ENCODE measurements at regions not wholly inside any gene's neighbourhood (a gene's known extent, or its start where the extent isn't known, plus 50 kb on each side); places are given as distances from the start of the nearest gene placed in this dataset.
"Not testable (repeated sequence)": the region's sequence is repeated elsewhere in the genome, so short reads cannot be mapped to it uniquely, and the experiment has no call there.

- no peak for DNase-seq
Observed at GRCh38 chr18:62629031-62629430, 86.3 kb upstream of the PHLPP1 start.

GRCh38 chr18:62631173-62631572 is 84.2 kb upstream of the PHLPP1 start:
- DNase-seq, result no peak

GRCh38 chr18:62632788-62633455 is 82.4 kb upstream of the PHLPP1 start:
- no peak for DNase-seq

GRCh38 chr18:62634458-62634857 is 80.9 kb upstream of the PHLPP1 start:
- DNase-seq, result no peak

- no peak for DNase-seq
Observed at GRCh38 chr18:62634979-62635630, 80.2 kb upstream of the PHLPP1 start.

DNA sequence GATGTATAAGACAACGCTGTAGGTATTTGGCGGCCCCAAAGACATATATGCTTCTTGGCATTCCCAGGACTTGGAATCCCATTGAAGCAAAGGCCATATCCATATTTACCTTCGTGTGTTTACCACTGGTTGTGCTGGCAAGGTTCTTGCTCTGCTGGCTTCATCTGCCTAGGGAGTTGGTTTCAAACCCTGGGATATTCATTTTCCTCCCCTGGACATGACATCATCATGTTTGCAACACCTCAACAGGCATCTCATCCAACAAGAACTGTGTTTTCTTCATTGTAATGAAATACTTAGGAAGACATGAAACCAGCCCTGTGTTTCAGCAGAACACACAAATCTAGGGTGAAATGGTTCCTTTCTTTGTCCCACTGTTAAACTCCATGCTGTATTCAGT is 77.9 kb upstream of the PHLPP1 start:
- no peak for DNase-seq

DNA sequence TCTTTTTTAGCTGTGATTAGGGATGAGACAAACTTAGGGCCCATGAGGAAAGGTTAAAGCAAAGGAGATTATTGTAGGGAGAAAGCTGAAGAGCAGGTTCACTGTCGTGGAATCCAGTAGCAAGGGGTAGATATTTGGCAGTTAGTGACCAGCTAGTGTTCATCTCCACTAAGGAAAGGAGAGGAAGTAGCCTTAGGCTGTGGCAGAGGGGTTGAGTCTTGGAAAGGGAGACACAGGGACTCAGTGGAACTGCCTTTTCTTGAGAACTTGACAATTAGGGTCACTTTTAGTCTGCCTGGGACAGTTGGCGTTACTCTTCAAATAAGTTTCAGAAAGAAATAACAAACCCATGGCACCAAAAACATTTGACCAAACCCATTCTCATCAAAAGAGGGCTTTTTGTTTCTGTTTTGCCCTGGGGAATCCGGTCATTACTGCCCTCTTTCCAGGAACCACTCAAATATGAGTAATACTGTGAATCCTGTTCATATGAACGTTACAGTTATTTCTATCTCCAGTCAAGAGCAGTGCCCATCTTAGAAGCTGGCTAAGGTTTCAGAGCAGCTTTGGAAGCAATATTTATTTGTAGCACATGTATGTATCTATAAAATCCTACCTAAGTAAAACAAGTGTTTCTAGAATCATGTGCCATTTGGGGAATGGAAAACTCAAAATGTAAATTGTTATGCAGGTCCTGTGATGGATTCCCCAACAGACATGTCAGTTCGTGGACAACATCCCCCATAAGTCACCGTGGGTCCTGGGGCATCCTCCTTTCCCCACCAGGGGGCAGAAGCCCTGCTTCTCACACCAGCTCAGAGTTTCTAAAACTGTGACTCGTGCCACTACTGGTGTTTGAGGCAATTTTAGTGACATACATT is 77.3 kb upstream of the PHLPP1 start:
- peak; percentile 71 for DNase-seq

GRCh38 chr18:62643181-62643580 is 72.2 kb upstream of the PHLPP1 start:
- no peak for DNase-seq

GRCh38 chr18:62644773-62645172 is 70.6 kb upstream of the PHLPP1 start:
- DNase-seq, result no peak

DNA sequence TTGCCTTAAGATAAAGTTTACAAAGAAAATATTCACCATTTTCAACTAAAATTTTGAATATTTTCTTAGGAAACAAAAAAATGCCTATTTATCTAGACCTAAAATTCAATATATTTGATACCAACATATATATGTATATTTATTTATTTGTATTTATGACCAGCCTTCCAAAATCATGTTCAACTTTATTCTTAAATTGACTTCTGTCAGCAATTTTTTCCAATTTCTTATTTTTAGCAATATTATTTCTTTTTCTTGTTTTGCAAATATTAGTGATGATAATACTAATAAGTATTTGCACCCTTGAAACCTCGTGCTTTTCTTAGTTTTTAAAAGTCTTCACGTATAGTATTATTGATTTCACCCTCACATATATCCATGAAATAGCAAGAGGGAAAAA is 68.2 kb upstream of the PHLPP1 start:
- no peak for DNase-seq

- no peak for DNase-seq
Observed at GRCh38 chr18:62648045-62648678, 67.2 kb upstream of the PHLPP1 start.

DNA sequence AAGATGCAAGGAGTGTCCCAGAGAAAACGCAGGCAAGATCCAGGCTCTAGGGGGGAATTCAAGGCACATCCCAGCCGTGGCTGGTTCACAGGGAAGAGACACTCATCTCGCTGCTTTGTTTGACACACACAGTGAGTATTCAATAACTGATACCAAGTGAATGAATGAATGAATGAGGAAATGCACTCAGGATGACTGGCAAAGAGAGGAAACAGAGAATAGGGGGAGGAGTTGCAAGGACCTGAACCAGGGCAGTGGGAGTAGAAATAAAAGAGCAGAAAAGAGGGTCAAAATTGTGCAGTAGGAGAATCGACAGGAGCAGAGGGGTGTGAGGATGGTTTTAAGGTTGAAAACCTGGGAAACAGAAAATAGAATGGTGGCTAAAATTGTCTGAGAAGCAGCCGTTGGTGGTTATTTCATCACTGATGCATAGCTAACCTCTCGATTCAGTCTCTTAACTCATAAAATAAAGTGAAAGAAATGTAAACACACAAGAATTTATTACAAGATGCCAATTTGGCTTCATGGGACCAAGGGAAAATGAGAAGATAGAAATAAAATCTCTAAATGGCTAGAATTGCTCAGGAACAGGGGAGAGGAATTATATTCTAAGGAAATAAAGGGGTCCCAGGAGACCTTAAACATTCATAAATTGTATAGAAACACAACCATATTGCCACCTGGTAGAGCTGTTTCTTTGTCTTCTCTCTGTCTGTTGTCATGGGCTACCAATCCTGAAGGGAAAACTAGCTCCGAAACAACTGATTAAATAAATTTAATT is 63.9 kb upstream of the PHLPP1 start:
- no peak for DNase-seq

- not testable (repeated sequence) for DNase-seq
Observed at GRCh38 chr18:62652057-62652629, 63.2 kb upstream of the PHLPP1 start.

DNA sequence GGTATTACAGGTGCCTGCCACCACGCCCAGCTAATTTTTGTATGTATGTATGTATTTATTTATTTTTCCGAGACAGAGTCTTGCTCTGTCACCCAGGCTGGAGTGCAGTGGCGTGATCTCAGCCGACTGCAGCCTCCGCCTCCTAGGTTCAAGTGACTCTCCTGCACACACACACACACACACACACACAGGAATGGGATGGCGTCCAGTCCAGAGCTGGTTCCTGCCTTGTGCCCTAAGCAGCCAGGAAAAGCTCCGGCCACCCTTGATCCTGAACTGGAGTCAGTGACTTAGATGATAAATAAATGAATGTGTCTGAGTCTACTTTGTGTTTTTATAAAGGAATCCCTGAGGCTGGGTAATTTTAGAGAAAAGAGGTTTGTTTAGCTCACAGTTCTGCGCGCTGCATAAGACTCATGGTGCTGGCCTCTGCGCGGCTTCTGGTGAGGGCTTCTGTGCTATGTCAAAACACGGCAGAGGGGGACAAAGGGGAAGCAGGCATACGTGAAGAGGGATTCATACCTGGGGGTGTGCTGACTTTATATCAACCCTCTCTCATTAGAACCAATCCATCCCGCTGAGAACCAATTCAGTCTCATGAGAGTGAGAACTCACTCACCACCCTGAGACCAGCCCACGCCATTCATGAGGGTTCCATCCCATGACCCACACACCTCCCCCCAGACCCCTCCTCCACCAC is 59.7 kb upstream of the PHLPP1 start:
- no peak for DNase-seq

DNA sequence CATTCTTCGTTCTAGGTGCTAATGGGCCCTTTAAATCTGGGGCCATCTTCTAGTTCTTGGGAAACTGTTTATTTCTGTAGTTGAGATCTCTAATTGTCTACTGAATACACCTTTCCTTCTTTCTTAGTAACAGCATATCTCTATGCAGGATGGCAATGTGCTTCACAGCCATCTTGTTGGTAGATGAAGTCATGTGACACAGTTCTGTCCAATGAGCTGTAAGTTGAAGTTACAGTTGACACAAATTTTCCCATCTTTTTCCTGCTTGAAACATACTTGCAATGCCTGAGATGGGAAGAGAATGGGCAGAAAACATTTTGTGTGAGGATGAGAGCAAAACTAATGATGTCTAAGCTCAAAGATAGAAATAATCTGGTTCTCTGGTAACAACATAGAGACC is 57.3 kb upstream of the PHLPP1 start:
- no peak for DNase-seq

DNA sequence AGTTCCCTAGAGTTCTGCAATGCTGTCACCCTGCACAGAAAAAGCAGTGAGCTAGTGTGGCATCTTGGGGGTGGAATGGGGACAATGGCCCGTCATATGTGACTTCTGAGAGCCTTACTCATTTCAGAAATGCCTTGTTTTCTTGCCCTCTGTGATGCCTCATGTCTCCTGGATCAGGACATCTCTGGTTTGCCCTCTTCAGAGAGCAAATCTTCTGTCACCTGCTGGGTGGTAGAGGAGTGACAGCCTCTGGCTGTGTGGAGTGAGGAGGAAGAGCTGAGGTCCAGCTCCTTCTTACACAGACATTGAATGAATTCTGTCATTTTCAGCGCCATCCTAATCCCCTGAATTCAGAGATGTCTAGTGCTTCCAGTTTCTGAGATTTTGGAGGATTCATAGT is 55.6 kb upstream of the PHLPP1 start:
- no peak for DNase-seq

DNA sequence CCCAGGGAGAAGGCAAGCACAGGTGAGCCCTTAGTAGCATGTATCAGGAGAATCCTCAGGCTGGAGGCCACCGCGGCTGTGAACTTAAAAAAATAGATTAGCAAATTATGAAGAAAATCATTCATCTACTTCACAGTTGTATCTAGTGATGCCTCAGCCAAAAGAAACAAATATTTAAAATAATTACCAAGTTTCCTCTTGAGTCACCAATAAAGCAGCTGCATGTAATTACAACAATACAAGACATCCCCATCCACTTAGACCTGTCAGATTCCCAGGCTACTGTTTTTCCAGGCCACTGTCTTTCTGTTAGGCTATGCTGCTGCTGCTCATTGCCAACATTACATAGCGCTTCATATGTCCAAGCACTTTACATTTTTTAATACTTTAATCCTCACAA is 54.6 kb upstream of the PHLPP1 start:
- DNase-seq, result no peak

GRCh38 chr18:62663731-62664336 is 51.5 kb upstream of the PHLPP1 start:
- no peak for DNase-seq

DNA sequence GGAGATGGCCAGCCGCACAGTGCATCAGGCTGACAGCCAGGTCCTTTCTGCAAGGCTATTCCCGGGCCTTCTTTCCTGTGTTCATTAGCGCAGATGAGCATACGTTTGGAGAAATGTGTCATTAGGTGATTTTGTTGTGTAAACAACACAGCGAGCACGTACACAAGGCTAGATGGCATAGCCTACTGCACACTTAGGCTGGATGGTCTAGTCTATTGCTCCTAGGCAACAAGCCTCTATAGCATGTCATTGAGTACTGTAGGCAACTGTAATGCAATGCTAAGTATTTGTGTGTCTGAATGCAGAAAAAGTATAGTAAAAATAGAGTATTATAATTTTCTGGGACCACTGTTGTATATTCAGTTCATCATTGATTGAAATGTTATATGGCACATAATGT is 50.9 kb upstream of the PHLPP1 start:
- no peak for DNase-seq

DNA sequence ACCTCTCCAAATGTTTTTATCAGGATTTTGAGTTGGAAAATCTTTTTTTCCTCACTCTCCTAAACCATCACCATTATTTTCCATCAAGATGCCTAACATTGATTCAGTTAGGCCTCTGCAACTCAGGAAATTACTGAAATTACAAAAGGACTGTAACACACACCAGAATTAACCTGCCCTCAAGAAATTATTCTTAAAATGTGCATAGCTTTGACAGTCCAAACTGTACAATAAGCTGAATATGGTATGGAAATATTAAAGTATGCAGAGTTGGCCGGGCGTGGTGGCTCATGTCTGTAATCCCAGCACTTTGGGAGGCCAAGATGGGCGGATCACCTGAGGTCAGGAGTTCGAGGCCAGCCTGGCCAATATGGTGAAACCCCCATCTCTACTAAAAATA is 50.2 kb upstream of the PHLPP1 start:
- DNase-seq, result no peak
